AG20443 (cell line): ENCODE measurements at regions not wholly inside any gene's neighbourhood (a gene's known extent, or its start where the extent isn't known, plus 50 kb on each side); places are given as distances from the start of the nearest gene placed in this dataset.
"Not testable (repeated sequence)": the region's sequence is repeated elsewhere in the genome, so short reads cannot be mapped to it uniquely, and the experiment has no call there.

Experiments
- DNase-seq: peaks from one replicate; pipeline ENCODE4 v3.0.0; 2012; ENCODE audit warnings: low spot score, mixed read lengths

GRCh38 chr18:76042511-76042910, 452.5 kb downstream of the ZNF516 start:
- no peak for DNase-seq

- no peak for DNase-seq
These were observed 476.8 kb downstream of the ZNF516 start for GRCh38 chr18:76018210-76018609.

GRCh38 chr18:76013057-76013456, 482.0 kb downstream of the ZNF516 start:
- DNase-seq = no peak

- DNase-seq = no peak
These were observed 489.3 kb downstream of the ZNF516 start for GRCh38 chr18:76005632-76006208.

GRCh38 chr18:75987913-75988312, 507.1 kb downstream of the ZNF516 start:
- not testable (repeated sequence) for DNase-seq

GRCh38 chr18:75984853-75985252, 510.2 kb downstream of the ZNF516 start:
- no peak for DNase-seq

- DNase-seq = no peak
These were observed 513.9 kb downstream of the ZNF516 start for GRCh38 chr18:75981102-75981501.

GRCh38 chr18:75977081-75977480, 518.0 kb downstream of the ZNF516 start:
- peak; percentile 45 for DNase-seq

GRCh38 chr18:75970212-75970611, 524.8 kb downstream of the ZNF516 start:
- DNase-seq = no peak

- no peak for DNase-seq
These were observed 528.6 kb downstream of the ZNF516 start for GRCh38 chr18:75966431-75966830.

GRCh38 chr18:75962036-75962572, 532.9 kb downstream of the ZNF516 start:
- no peak for DNase-seq

- not testable (repeated sequence) for DNase-seq
These were observed 532.9 kb upstream of the SMIM21 start for GRCh38 chr18:75960356-75960755.

- DNase-seq = no peak
These were observed 531.6 kb upstream of the SMIM21 start for GRCh38 chr18:75959150-75959549.

GRCh38 chr18:75958683-75959082, 531.2 kb upstream of the SMIM21 start:
- no peak for DNase-seq

- no peak for DNase-seq
These were observed 517.9 kb upstream of the SMIM21 start for GRCh38 chr18:75945265-75945933.

GRCh38 chr18:75937306-75937705, 509.8 kb upstream of the SMIM21 start:
- DNase-seq = no peak

- no peak for DNase-seq
These were observed 509.4 kb upstream of the SMIM21 start for GRCh38 chr18:75936862-75937261.

GRCh38 chr18:75931079-75931478, 503.6 kb upstream of the SMIM21 start:
- DNase-seq = no peak

GRCh38 chr18:75928706-75929105, 501.2 kb upstream of the SMIM21 start:
- no peak for DNase-seq

GRCh38 chr18:75927791-75928190, 500.3 kb upstream of the SMIM21 start:
- no peak for DNase-seq

GRCh38 chr18:75926811-75927210, 499.3 kb upstream of the SMIM21 start:
- DNase-seq = no peak

- DNase-seq = peak; percentile 85
These were observed 495.7 kb upstream of the SMIM21 start for GRCh38 chr18:75923169-75923568.

- no peak for DNase-seq
These were observed 489.1 kb upstream of the SMIM21 start for GRCh38 chr18:75916624-75916982.
